Non-pigmented ciliary epithelial cell (primary cell): ENCODE measurements at regions not wholly inside any gene's neighbourhood (a gene's known extent, or its start where the extent isn't known, plus 50 kb on each side); places are given as distances from the start of the nearest gene placed in this dataset.
"Not testable (repeated sequence)": the region's sequence is repeated elsewhere in the genome, so short reads cannot be mapped to it uniquely, and the experiment has no call there.

Experiments used
- DNase-seq: peaks from one replicate; pipeline ENCODE4 v3.0.0-alpha.2; 2010; ENCODE audit warnings: low read depth

GRCh38 chr7:142468871-142469665 is 211.2 kb upstream of the PRSS58 start:
- DNase-seq, result no peak

- not testable (repeated sequence) for DNase-seq
Measured at GRCh38 chr7:142467056-142467655, 209.3 kb upstream of the PRSS58 start.

GRCh38 chr7:142463401-142463850 is 205.6 kb upstream of the PRSS58 start:
- DNase-seq, result no peak

- peak; percentile 93 for DNase-seq
Measured at GRCh38 chr7:142461437-142461836, 203.6 kb upstream of the PRSS58 start.

GRCh38 chr7:142460402-142461117 is 202.7 kb upstream of the PRSS58 start:
- no peak for DNase-seq

GRCh38 chr7:142459551-142459963 is 201.7 kb upstream of the PRSS58 start:
- peak; percentile 53 for DNase-seq

GRCh38 chr7:142457146-142457703 is 199.4 kb upstream of the PRSS58 start:
- DNase-seq, result no peak

- DNase-seq, result no peak
Measured at GRCh38 chr7:142455392-142455791, 197.5 kb upstream of the PRSS58 start.

- no peak for DNase-seq
Measured at GRCh38 chr7:142454862-142455261, 197.0 kb upstream of the PRSS58 start.

GRCh38 chr7:142452791-142453190 is 194.9 kb upstream of the PRSS58 start:
- DNase-seq, result no peak

- no peak for DNase-seq
Measured at GRCh38 chr7:142451817-142452216, 194.0 kb upstream of the PRSS58 start.

- DNase-seq, result no peak
Measured at GRCh38 chr7:142451296-142451695, 193.4 kb upstream of the PRSS58 start.

GRCh38 chr7:142450695-142451094 is 192.8 kb upstream of the PRSS58 start:
- DNase-seq, result no peak

- no peak for DNase-seq
Measured at GRCh38 chr7:142450206-142450605, 192.3 kb upstream of the PRSS58 start.

GRCh38 chr7:142448857-142449256 is 191.0 kb upstream of the PRSS58 start:
- not testable (repeated sequence) for DNase-seq

- no peak for DNase-seq
Measured at GRCh38 chr7:142447762-142448161, 189.9 kb upstream of the PRSS58 start.

GRCh38 chr7:142445019-142445686 is 187.3 kb upstream of the PRSS58 start:
- no peak for DNase-seq

- DNase-seq, result no peak
Measured at GRCh38 chr7:142443216-142444010, 185.6 kb upstream of the PRSS58 start.

GRCh38 chr7:142442396-142442795 is 184.5 kb upstream of the PRSS58 start:
- DNase-seq, result no peak

GRCh38 chr7:142440906-142441411 is 183.1 kb upstream of the PRSS58 start:
- DNase-seq, result no peak
